T-helper 17 cell (primary cell): ENCODE measurements at regions not wholly inside any gene's neighbourhood (a gene's known extent, or its start where the extent isn't known, plus 50 kb on each side); places are given as distances from the start of the nearest gene placed in this dataset.

ENCODE experiments used
- ATAC-seq: fragments of 150-1000 bp; cut with Tn5 transposase; 2 replicates; pipeline ENCODE4 v1.10.0; 2021; ENCODE audit warnings: mild to moderate bottlenecking, moderate library complexity
- DNase-seq, 3 donors: peaks; one replicate each; pipeline versions ENCODE4 v3.0.0 to v3.0.0-alpha.2; 2020 to 2021
- H3K9me3 ChIP-seq: one replicate; pipeline ENCODE4 v1.7.0; 2013; ENCODE audit warnings: low read length, mild to moderate bottlenecking; ENCODE audit not compliant: control insufficient read depth, poor library complexity, severe bottlenecking
- H3K27ac Mint-ChIP-seq: one replicate; pipeline ENCODE4 v1.8.0; 2022; ENCODE audit warnings: mild to moderate bottlenecking, moderate library complexity, mixed read lengths
- H3K27me3 Mint-ChIP-seq: one replicate; pipeline ENCODE4 v1.8.0; 2022; ENCODE audit warnings: mixed read lengths
- H3K36me3 Mint-ChIP-seq: one replicate; pipeline ENCODE4 v1.8.0; 2022; ENCODE audit warnings: low read depth, mixed read lengths
- H3K4me1 Mint-ChIP-seq: one replicate; pipeline ENCODE4 v1.8.0; 2022; ENCODE audit warnings: mild to moderate bottlenecking, mixed read lengths
- H3K4me3 Mint-ChIP-seq: one replicate; pipeline ENCODE4 v1.8.0; 2022; ENCODE audit warnings: mild to moderate bottlenecking, moderate library complexity, mixed read lengths

DNA sequence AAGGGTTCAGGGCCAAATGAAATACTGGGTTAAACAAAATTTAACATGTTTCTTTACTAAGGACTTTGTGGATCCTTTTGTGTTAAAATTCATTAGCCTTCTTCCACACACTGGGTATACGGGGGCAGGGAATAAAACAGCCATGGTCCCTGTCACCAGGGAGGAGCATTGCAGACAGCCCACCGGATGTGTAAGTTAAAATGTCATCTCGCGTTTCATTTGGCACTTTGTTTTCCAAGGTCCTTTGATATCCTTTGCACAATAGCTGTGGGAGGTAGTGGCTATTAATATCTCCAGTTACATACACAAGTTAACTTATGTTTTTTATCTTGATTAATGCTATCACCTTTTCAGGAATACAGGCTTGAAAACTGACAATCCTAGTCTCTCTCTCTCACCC, 172.7 kb downstream of the BARHL2 start:
- Mint-ChIP-seq H3K36me3 (no peaks in the 10 kb centered on the region), H3K27ac (no peak overlapping the region), H3K4me3 (no peak overlapping the region), H3K4me1 (no peaks in the 10 kb centered on the region), H3K27me3 (peaks cover 23% of the 10 kb centered on the region)
- DNase-seq (no peak), ATAC-seq (no peak)
- H3K9me3 ChIP-seq: no peaks in the 10 kb centered on the region

DNA sequence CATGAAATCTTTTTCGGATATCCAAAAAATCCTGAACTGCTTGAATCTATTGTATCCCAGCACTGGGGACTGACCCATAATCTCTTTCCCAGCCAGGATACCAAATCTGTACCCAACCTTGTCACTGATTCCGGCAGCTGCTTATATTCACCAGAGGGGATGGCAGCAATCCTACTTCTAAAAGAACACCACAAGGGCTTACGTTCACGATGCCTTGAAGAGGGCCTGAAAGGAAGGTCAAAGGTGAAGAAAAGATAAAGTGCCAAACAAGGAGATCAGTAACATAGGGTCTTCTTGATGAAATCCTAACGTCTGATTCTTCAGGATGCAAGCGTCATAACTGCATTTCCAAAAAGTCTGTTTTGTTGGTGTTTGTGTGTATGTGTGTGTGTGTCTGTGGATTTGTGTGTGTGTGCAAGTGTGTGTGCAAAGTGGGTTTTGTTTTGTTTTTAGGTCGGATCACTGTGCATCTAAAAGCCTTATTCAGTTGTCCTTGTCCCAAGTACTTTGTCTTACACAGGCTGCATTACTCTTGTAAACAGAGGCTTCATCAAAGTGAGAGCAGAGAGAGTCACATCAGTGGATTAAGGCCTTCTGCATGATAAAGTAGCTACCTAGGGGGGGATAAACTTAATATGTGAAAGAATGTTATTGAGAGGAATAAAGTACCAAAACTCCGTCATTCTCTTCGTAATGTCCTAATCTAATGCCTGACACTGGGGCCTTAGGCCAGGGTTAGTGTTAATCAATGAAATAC, 179.3 kb downstream of the BARHL2 start:
- H3K9me3 ChIP-seq: no peaks in the 10 kb centered on the region
- Mint-ChIP-seq H3K27ac (no peak overlapping the region), H3K4me1 (no peaks in the 10 kb centered on the region), H3K27me3 (peaks cover 14% of the 10 kb centered on the region), H3K36me3 (no peaks in the 10 kb centered on the region), H3K4me3 (no peak overlapping the region)
- DNase-seq (no peak), ATAC-seq (no peak)

DNA sequence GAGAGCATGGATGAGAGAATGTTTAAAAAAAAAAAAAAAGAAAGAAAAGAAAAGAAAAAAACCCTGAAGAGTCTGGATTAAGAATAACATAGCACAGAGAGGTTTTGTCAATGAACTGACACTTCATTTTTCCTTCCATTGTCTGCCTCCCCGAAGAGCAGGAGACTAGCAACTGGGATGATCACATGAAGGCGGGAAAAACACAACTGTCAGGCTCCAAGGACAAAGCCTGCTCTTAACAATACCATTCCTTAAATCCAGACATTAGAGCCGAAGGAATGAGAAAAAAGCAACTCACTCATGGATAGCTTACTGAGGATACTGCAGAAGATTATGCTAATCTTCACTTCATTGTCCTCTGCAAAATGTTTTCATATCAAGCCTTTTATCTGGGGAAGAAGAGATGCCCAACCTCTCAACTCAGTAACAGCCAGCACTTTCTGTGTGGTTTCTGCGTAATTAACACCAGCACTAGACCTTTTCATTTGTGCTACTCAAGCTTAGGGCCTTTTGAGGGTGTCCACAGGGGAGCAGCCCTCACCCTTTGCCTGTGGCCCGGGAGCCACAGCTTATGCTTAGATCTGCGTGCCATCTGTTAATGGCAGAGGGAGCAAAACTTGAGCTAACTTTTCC, 182.3 kb downstream of the BARHL2 start:
- no peaks in the 10 kb centered on the region for H3K9me3 ChIP-seq
- no peaks in the 10 kb centered on the region for H3K4me1 Mint-ChIP-seq
- DNase-seq: no peak
- H3K4me3 Mint-ChIP-seq: no peak overlapping the region
- H3K36me3 Mint-ChIP-seq: no peaks in the 10 kb centered on the region
- no peak overlapping the region for H3K27ac Mint-ChIP-seq
- H3K27me3 Mint-ChIP-seq: peaks cover 14% of the 10 kb centered on the region
- no peak for ATAC-seq

DNA sequence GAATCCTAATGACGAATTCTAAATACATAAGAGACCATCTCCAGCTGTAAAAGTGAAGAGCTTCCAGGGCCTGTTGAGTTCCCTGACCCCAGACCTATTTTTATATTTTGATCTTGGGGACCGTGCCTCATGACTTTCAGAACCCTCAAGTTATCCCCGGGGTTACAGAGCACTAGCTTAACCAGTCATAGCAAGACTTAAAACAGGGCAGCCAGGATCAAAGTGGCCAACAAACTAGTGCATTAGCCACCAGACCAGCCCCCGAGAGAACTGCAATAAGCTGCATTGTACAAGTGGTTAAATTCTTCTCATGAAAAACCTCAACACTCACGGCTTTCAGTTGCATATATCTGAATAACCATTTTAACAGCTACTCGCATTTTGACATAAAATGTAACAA, 183.0 kb downstream of the BARHL2 start:
- Mint-ChIP-seq H3K27ac (no peak overlapping the region), H3K36me3 (no peaks in the 10 kb centered on the region), H3K27me3 (peaks cover 14% of the 10 kb centered on the region), H3K4me1 (no peaks in the 10 kb centered on the region), H3K4me3 (no peak overlapping the region)
- DNase-seq (no peak), ATAC-seq (no peak)
- no peaks in the 10 kb centered on the region for H3K9me3 ChIP-seq

DNA sequence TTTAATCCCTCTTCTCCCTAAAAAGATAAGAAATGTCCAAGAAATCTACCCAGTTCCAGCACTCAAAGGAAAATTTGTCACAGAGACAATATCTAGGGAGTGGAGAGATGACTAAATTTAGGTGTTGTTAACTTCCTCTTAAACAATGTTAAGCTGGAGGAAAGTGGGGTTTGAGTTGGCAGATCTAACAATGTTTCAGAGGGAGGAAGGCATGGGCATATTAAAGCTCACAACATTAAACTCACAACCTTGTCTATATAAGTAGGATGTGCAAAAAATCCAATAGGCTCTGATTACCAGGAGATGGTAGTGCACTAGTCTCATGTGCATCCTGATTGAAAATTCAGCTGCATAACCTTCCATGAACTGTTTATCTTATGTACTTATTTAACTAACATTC, 190.1 kb downstream of the BARHL2 start:
- ATAC-seq: no peak
- H3K36me3 Mint-ChIP-seq: no peaks in the 10 kb centered on the region
- H3K4me3 Mint-ChIP-seq: no peak overlapping the region
- no peaks in the 10 kb centered on the region for H3K9me3 ChIP-seq
- H3K27ac Mint-ChIP-seq: no peak overlapping the region
- no peaks in the 10 kb centered on the region for H3K27me3 Mint-ChIP-seq
- H3K4me1 Mint-ChIP-seq: no peaks in the 10 kb centered on the region
- no peak for DNase-seq

DNA sequence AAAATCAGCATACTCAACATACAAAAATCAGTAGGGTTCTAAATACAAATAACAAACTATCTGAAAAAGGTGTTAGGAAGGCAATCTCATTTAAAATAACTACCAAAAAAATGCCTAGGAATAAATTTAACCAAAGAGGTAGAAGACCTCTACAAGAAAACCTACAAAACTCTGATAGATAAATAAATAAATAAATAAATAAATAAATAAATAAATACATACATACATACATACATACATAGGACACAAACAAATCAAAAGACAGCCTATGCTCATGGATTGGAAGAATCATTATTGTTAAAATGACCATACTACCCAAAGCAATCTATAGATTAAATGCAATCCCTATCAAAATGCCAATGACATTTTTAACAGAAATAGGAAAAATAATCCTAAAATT, 194.7 kb downstream of the BARHL2 start:
- H3K9me3 ChIP-seq: no peaks in the 10 kb centered on the region
- ATAC-seq (no peak), DNase-seq (no peak)
- no peaks in the 10 kb centered on the region for H3K4me1 Mint-ChIP-seq
- no peak overlapping the region for H3K27ac Mint-ChIP-seq
- no peaks in the 10 kb centered on the region for H3K36me3 Mint-ChIP-seq
- H3K4me3 Mint-ChIP-seq: no peak overlapping the region
- H3K27me3 Mint-ChIP-seq: no peaks in the 10 kb centered on the region

DNA sequence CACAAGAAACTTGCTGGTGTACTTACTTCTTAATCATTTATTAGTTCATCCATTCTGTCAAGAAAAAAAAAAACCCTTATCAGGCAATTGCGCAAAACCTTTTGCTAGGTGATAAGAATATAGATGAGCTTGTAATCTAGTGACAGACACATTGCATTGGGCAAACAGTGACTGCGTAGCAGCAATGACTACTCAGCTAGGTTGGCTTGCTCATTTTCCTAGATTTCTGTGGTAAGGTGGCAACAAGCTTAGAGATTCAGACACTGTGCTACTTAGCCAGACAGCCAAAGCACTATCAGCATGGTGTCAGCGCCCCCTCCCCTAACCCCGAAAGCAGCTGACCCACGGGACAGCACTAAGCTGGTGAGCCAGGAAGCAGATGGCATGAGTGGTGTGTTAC, 203.1 kb downstream of the BARHL2 start:
- no peaks in the 10 kb centered on the region for H3K9me3 ChIP-seq
- H3K27me3 Mint-ChIP-seq: no peaks in the 10 kb centered on the region
- H3K4me3 Mint-ChIP-seq: no peak overlapping the region
- no peaks in the 10 kb centered on the region for H3K36me3 Mint-ChIP-seq
- H3K27ac Mint-ChIP-seq: no peak overlapping the region
- no peaks in the 10 kb centered on the region for H3K4me1 Mint-ChIP-seq
- no peak for DNase-seq
- no peak for ATAC-seq

DNA sequence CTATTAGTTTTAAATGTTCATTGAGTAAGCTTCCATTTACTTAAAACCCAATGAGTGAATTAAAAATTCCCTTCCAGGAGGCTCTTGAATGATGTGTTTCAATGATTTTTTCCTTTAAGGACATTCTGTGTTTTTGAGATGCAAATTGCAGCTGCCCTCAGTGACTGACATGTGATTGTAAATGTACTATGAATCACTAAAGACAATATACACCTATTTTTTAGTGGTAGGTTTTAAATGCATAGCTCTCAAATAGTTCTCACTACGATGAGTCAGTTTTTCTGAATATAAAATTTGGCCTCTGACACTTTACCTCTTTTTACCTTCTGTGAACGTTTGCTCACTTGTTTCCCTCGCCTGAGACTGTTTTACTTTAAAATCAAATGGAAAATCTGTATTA, 204.7 kb downstream of the BARHL2 start:
- no peak overlapping the region for H3K27ac Mint-ChIP-seq
- H3K4me3 Mint-ChIP-seq: no peak overlapping the region
- no peaks in the 10 kb centered on the region for H3K27me3 Mint-ChIP-seq
- ATAC-seq: no peak
- no peaks in the 10 kb centered on the region for H3K36me3 Mint-ChIP-seq
- no peaks in the 10 kb centered on the region for H3K9me3 ChIP-seq
- H3K4me1 Mint-ChIP-seq: no peaks in the 10 kb centered on the region
- no peak for DNase-seq

DNA sequence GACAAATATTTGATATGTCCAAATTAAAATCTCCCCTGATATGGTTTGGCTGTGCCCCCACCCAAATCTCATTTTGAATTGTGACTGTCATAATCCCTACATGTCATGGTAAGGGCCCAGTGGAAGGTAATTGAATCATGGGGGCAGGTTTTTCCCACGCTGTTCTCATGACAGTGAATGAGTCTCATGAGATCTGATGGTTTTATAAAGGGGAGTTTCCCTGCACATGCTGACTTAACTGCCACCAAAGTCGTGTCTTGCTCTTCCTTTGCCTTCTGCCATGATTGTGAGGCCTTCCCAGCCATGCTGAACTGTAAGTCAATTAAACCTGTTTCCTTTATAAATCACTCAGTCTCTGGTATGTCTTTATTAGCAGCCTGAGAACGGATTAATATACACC, 207.0 kb downstream of the BARHL2 start:
- Mint-ChIP-seq H3K27ac (no peak overlapping the region), H3K27me3 (no peaks in the 10 kb centered on the region), H3K4me1 (no peaks in the 10 kb centered on the region), H3K36me3 (no peaks in the 10 kb centered on the region), H3K4me3 (no peak overlapping the region)
- ATAC-seq (no peak), DNase-seq (no peak)
- H3K9me3 ChIP-seq: no peaks in the 10 kb centered on the region

DNA sequence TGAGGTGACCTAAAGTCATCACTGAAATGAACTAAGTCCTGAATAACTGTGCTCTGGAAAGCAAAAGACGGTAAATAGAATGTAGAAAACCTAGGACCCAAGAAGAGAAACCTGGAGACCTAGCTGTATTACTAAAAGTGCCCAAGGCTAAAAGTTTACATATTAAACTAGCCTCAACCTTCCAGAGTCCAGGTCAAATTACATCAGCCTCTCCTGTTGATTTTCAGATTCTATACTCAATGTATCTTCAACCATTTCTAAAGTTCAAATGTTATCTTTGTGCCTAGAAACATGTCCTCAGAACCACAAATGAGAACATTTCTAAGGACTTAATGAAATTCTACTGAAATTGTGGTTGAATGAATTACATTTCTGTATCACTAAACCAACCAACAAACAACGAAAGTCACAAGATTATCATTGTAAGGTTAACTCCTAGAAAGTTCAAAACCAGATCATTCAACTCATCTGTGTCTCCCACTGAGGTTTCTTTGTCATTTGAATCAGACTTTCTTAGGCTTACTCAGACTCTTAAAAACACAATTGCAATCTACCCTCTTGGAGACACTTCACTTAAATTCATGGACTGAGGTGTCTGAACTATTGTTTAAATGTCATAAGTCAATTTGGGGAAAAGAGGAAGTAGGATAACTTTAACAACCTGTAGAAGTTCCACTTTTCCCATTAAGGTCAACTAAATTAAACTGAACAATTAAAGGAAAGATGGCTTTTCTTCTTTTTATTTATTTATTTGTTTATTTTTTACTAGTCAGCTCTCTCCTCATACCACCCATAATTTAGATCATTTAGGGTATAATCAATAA, 207.7 kb downstream of the BARHL2 start:
- Mint-ChIP-seq H3K27me3 (no peaks in the 10 kb centered on the region), H3K36me3 (no peaks in the 10 kb centered on the region), H3K4me3 (no peak overlapping the region), H3K4me1 (no peaks in the 10 kb centered on the region), H3K27ac (no peak overlapping the region)
- no peak for ATAC-seq
- DNase-seq: no peak
- H3K9me3 ChIP-seq: no peaks in the 10 kb centered on the region

DNA sequence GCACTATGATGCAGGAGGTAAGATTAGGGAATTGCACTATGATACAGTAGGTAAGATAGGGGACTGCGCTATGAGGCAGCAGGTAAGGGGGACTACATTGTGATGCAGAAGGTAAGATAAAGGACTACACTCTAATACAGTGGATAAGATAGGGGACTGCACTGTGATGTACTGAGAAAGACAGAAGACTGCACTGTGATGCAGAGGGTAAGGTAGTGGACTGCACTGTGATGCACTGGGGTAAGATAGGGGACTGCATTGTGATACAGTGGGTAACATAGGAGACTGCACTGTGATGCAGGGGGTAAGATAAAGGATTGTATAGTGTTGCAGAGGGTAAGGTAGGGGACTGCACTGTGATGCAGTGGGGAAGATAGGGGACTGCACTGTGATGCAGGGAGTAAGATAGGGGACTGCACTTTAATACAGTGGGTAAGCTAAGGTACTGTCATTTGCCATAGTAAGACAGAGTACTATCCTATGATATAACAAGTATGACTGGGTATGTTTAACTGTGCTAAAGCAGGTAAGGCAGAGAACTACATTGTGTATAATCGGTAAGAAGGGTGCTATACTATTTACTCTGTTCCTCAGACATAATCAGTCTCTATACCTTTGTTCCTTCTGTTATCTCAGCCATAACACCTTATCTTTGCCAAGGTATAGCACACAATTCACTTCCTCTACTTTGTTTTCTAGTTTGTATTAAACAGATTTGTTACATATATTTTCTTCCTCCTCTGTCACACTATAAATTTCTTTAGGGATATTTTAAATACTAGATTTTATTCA, 208.5 kb downstream of the BARHL2 start:
- Mint-ChIP-seq H3K36me3 (no peaks in the 10 kb centered on the region), H3K4me1 (no peaks in the 10 kb centered on the region), H3K27me3 (no peaks in the 10 kb centered on the region), H3K4me3 (no peak overlapping the region), H3K27ac (no peak overlapping the region)
- no peaks in the 10 kb centered on the region for H3K9me3 ChIP-seq
- DNase-seq (no peak), ATAC-seq (no peak)

DNA sequence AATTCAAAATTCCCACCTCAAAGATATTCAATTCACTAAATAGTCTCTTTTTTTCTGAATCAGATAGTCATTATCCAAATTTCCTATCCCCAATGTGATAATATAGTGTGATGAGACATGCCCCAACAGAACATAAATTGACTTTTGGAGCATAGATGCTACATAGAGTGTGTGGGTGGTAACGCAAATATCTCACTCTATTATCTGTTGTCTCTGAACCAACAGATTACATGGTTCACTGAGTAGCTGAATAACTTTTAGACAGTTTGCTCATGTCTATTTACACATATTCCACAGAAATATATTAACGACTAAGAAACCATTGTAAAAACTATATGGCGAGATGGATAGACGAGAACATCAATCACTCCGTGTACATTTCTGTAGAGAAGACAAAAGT, 209.9 kb downstream of the BARHL2 start:
- no peaks in the 10 kb centered on the region for H3K9me3 ChIP-seq
- no peak overlapping the region for H3K4me3 Mint-ChIP-seq
- H3K4me1 Mint-ChIP-seq: no peaks in the 10 kb centered on the region
- no peak for ATAC-seq
- H3K27ac Mint-ChIP-seq: no peak overlapping the region
- peaks cover under 1% of the 10 kb centered on the region for H3K27me3 Mint-ChIP-seq
- H3K36me3 Mint-ChIP-seq: no peaks in the 10 kb centered on the region
- no peak for DNase-seq

DNA sequence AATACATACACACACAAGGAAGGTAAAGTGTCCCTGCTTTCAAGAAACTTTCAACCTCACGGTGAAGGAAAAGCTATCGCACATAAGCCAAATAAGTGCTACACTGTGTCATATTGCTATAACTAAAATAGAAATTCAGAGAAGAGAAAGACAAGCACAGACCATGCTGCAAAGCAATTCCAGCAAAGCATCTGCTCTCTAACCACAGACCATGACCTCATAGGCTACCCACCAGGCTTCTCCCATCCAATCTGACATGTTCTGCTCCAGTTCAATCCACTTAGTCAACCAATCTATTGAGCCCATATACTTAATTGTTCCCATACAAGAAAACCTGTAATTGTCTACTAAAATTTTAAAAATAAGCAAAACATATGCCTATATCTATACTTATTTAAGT, 211.3 kb downstream of the BARHL2 start:
- DNase-seq (no peak), ATAC-seq (no peak)
- Mint-ChIP-seq H3K4me1 (no peaks in the 10 kb centered on the region), H3K4me3 (no peak overlapping the region), H3K36me3 (no peaks in the 10 kb centered on the region), H3K27me3 (peaks cover 9% of the 10 kb centered on the region), H3K27ac (no peak overlapping the region)
- H3K9me3 ChIP-seq: no peaks in the 10 kb centered on the region
